HG02943 (cell line): ENCODE measurements at regions not wholly inside any gene's neighbourhood (a gene's known extent, or its start where the extent isn't known, plus 50 kb on each side); places are given as distances from the start of the nearest gene placed in this dataset.

Experiments used
- ATAC-seq: cut with Tn5 transposase; IDR thresholded peaks from one replicate; pipeline ENCODE4 v1.9.1; 2021; ENCODE audit warnings: mild to moderate bottlenecking, low read depth, moderate library complexity; ENCODE audit not compliant: unreplicated experiment

- ATAC-seq: no peak
These were observed 390.8 kb upstream of the BOD1L1 start for GRCh38 chr4:14018191-14018853.

- ATAC-seq: no peak
These were observed 394.9 kb upstream of the BOD1L1 start for GRCh38 chr4:14022456-14022855.

- no peak for ATAC-seq
These were observed 395.5 kb upstream of the BOD1L1 start for GRCh38 chr4:14023036-14023435.

- ATAC-seq: no peak
These were observed 396.4 kb upstream of the BOD1L1 start for GRCh38 chr4:14023896-14024295.

DNA sequence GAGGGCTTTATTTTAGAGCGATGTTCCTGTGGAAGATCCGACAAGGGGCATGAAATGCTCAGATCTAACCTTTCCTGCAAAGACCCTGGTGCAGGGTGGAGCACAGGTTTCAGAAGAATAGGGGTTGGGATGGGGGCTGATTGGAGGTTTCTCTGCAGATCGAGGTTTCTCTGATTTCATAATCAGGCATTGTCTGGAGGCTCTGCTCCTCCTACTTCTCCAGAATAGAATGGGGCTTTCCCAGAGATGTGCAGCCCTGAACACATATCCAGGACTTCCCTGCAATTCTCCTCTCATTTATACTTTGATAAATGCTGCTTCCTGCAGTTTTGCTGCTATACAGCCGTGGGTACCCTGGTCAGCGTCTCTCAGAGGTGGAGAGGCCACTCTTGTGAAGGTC, 397.6 kb upstream of the BOD1L1 start:
- ATAC-seq: no peak

GRCh38 chr4:14025891-14026290, 398.4 kb upstream of the BOD1L1 start:
- no peak for ATAC-seq

- ATAC-seq: no peak
These were observed 401.3 kb upstream of the BOD1L1 start for GRCh38 chr4:14028862-14029261.

DNA sequence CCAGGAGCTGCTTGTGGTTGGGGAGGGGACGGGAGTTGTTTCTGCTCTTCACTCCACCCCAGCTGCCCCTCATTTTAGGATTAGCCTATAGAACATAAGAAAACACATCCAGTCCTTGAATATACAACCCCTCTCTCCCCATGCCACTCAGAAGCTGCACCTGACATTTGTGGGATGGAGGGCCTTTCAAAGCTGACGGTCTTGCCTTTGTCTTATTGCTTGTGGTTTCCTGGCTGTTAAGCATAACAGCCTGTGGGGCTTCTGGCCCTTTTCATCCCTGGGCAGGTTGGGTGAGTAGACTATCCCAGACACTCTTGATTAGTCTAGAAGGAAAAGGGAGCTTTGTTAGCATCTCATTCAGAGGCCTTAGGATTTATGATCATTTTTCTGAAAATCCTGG, 407.6 kb upstream of the BOD1L1 start:
- ATAC-seq: no peak

DNA sequence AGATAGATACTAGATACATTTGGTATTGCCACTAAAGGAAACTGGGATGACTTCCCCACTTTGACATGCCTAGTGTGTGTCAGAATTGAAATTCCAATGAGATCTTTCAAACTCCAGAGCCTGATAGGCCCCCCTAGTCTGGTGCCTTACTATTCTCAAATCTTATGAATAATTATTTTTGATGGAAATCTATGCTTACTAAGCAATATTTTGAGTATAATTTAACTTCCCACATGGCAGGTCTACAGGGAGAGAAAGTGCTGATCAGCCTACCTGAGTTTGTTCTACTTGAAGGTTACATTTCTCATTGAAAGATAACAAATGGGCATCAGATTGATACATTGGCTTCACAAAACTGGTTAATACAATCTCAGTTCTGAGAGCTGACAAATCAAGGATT, 415.7 kb upstream of the BOD1L1 start:
- ATAC-seq: no peak

GRCh38 chr4:14046642-14047041, 419.1 kb upstream of the BOD1L1 start:
- ATAC-seq: no peak

DNA sequence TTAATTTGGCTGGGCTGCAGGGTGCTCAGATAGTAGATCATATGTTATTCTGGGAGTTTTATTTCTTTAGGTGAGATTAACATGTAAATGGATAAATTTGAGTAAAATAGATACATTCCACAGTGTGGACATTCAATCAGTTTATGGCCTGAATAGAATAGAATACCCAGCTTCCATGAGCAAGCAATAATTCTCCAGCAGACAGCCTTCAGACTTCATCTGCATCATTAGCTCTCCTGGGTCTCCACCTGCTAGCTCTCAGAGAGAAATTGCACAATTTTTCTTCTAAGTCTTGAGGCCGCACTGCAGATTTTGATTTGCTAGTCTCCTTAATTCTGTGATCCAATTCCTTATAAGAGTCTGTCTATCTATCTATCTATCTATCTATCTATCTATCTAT, 420.3 kb upstream of the BOD1L1 start:
- ATAC-seq: no peak

DNA sequence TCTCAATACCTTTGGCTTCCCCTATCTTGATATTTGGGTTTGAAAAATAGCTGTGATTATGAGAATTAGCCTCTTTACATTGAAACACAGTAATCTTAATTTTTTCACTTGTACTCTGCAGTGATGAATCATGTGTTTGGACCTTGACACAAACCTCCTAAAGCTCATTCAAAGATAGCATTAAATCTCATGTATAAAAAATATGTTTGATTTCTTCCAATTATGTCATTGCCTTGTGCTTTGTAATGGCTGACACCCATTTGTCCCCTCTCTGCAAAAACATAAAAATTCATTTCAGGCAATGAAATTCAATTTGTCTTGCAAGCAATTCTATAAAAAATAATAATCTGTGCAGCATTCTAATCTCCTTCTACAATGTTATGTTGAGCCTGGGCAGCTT, 422.4 kb upstream of the BOD1L1 start:
- no peak for ATAC-seq

DNA sequence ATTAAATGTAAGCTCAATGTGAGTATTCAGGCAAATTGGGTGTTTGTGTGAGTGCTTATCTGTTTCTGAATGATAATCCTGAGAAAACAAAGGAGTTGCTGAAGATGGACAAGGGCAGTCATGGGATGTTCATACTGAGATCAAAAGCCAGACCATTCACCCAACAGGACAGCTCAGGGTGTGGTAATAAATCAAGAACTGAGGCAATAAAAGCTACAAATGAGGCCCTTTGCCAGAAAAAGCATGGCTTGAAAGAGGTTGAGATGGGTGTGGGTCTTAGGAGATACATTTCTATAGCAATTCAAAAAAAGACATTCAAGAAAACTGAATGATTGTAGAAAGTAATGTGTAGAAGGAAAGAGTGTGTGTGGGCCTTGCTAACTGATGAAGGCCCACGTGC, 425.8 kb upstream of the BOD1L1 start:
- no peak for ATAC-seq

- ATAC-seq: no peak
These were observed 426.9 kb upstream of the BOD1L1 start for GRCh38 chr4:14054391-14054790.

DNA sequence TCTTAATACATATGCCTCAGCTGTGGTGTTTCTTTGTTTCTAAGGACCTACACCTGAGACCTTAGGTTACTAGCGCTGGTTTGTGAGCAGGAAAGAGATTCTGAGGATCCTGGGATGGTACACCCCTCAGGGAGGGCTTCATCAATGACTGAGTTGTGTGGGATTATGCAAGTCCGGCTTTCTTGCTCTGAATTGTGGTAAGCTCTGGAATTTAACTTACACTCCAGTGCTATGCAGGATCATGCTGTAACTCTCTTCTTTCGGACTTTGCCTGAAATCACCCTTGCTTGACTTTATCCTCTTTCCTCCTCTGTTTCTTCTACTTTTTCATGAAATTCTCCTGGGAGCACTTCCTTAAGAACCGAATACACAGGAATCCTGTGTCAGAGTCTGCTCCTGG, 431.5 kb upstream of the BOD1L1 start:
- ATAC-seq: no peak

DNA sequence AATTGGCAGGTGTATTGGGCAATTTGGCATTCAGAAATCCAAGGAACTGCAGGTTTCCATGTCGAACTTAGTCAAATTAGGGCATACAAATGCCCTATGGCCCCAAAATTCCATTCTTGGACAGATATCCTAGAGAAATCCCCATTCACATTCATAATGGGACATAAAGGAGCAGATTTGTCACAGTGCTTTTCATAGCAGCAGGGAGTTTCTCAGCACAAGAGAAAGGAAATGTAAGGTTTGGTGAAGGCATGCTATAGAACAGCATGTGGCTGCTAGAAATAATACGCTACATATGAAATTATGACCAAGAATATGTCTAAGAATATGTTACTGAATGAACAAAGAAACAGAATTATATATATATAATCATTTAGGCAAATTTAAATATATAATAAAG, 437.5 kb upstream of the BOD1L1 start:
- no peak for ATAC-seq

- no peak for ATAC-seq
These were observed 437.9 kb upstream of the BOD1L1 start for GRCh38 chr4:14065406-14065805.

- no peak for ATAC-seq
These were observed 439.5 kb upstream of the BOD1L1 start for GRCh38 chr4:14066979-14067378.

DNA sequence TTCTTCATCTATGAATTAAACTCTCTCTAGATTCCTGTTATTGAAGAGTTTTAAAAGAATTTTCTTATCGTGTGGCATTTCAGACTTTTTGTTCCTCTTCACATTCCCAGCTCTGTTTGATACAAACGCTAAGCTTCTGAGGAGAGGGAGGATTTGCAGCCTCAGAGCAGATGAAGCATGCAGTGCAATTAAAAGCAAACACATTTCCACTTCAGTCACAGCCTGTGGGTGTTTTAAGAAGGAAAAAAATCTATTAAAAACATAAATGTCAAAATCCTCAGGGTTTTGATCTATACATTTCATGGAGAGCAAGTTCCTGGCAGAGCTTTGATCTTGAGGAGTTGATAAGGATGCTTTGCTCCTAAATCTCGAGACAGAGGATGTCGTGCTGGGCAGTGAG, 442.4 kb upstream of the BOD1L1 start:
- no peak for ATAC-seq

DNA sequence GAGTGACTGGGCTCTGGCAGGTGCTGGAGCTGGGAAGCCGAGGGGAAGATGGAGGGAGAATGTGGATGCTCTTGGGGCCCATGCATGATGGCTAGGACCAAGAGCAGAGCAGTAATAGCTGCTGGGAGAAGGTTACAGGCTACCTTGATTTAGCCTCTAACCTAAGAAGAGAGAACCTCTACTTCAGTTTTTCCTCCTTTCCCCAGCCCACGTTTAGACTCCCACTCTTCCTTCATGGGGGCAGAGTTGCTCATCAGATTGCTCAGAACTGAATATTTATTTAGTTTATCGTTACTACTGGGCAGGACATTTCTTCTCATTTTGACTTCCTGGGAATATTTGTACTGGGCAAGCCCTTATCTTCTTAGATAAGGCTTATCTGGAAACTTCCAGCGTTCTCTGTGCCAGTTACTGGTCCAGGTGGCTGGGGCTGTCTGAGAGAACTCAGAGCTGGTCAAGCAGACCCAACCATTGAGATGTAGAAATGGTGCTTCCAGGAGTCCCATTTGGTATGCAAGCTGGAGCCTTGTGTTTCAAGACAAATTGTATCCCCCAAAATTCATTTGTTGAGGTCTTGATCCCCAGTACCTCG, 442.9 kb upstream of the BOD1L1 start:
- ATAC-seq: no peak

DNA sequence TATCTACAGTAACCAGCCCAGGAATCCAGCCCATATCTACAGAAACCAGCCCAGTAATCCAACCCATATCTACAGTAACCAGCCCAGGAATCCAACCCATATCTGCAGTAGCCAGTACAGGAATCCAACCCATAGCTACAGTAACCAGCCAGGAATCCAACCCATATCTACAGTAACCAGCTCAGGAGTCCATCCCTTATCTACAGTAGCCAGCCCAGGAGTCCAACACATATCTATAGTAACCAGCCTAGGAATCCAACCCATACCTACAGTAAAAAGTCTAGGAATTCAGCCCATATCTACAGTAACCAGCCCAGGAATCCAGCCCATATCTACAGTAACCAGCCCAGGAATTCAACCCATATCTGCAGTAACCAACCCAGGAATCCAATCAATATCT, 445.0 kb upstream of the BOD1L1 start:
- ATAC-seq: no peak

DNA sequence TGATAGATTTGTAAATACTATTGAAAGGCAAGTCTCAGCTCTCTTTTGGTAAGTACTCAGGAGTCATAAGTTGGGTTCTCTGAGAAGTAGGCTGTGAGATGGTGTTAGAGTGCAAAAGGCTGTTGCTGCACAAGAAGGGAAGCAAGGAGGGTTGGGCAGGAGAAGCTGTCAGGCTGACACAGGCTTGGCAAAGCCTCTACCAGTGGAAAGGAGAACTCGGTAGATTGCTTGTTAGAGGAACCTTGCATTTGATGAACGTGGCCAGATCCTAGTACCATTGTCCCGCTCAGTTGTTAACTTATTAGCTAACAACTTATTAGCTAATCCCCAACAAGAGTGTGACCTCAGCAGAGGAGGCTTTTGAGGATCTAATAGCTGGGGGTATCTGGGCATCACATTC, 449.3 kb upstream of the BOD1L1 start:
- ATAC-seq: no peak

DNA sequence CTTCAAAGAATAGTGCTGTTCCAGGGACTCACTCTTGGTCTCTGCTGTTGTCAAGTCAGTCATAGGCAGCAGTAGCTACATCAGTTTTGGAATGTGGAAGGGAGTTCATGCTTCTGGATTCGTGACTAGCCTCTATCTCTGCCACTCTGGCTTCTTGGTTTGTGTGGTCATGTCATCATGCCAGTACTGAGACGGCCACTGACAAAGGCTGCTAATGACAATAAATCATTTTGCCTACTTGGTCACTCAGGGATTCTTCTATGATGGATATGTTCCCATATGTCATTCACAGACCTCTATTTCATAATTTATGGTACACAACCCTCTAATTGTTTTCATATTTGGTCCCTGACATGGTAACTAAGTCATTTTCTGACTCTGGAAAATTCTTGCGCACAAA, 450.8 kb upstream of the BOD1L1 start:
- ATAC-seq: no peak
